ENCODE measurements at regions not wholly inside any gene's neighbourhood (a gene's known extent, or its start where the extent isn't known, plus 50 kb on each side); places are given as distances from the start of the nearest gene placed in this dataset.

DNA sequence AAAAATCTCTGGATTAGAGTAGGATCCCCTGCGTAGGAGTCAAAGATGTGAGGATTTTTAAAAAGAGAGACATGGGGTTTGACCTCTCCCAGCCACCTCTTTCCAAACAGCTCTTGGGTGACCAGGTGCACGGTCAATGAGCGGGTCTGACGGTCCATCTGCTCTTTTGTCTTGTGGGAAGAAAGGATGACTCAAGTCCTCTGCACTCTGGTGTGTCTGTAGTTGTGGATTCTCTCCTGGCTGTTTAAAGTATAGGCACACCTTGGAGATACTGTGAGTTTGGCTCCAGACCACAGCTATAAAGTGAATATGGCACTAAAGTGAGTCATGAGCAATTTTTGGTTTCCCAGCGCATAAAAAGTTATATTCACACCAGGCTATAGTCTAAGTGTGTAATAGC, 209.8 kb downstream of the BMP7 start:
- intact Hi-C loops (cut with DNase I): no loop called here
- WGBS, 2 donors: 86 to 90% methylated on average over 5 of the region's 5 CpGs
- Histone ChIP-seq H3K36me3 (no peaks in the 10 kb centered on the region), H3K27me3 (peaks cover 0 to 40% (median 28%) of the 10 kb centered on the region in 7 donors), H3K9me3 (peaks cover 0 to 7% (median 0%) of the 10 kb centered on the region in 11 donors), H3K4me1 (no peaks in the 10 kb centered on the region), H3K27ac (no peak overlapping the region), H3K4me3 (no peak overlapping the region)
- ATAC-seq: no peak
- TF ChIP-seq, protein P1, sequence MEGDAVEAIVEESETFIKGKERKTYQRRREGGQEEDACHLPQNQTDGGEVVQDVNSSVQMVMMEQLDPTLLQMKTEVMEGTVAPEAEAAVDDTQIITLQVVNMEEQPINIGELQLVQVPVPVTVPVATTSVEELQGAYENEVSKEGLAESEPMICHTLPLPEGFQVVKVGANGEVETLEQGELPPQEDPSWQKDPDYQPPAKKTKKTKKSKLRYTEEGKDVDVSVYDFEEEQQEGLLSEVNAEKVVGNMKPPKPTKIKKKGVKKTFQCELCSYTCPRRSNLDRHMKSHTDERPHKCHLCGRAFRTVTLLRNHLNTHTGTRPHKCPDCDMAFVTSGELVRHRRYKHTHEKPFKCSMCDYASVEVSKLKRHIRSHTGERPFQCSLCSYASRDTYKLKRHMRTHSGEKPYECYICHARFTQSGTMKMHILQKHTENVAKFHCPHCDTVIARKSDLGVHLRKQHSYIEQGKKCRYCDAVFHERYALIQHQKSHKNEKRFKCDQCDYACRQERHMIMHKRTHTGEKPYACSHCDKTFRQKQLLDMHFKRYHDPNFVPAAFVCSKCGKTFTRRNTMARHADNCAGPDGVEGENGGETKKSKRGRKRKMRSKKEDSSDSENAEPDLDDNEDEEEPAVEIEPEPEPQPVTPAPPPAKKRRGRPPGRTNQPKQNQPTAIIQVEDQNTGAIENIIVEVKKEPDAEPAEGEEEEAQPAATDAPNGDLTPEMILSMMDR (IDR thresholded peaks at IDR 0.05): no peak
- no peak for DNase-seq

DNA sequence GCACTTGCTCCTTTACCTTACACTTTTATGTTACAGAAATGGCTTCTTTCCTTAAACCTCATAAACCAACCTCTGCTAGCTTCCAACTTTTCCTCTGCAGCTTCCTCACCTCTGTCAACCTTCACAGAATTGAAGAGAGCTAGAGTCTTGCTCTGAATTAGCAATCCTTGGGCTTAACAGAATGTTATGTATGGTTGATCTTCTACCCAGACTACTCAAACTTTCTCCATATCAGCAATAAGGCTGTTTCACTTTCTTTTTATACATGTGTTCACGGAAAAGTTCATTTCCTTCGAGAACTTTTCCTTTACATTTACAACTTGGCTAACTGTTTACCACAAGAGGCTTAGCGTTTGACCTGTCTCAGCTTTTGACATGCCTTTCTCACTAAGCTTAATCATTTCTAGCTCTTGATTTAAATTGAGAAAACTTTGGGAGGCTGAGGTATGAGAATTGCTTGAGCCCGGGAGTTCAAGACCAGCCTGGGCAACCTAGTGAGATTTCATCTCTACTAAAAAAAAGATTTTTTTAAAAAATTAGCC, 207.3 kb downstream of the BMP7 start:
- intact Hi-C loops (cut with DNase I): no loop called here
- H3K36me3 ChIP-seq: no peaks in the 10 kb centered on the region
- no peaks in the 10 kb centered on the region for H3K9me3 ChIP-seq
- no peak for DNase-seq
- H3K4me1 ChIP-seq: no peaks in the 10 kb centered on the region
- 79 to 80% methylated on average over 4 of the region's 4 CpGs for WGBS, 2 donors
- H3K4me3 ChIP-seq: no peak overlapping the region
- peaks cover 0 to 52% (median 34%) of the 10 kb centered on the region in 7 donors for H3K27me3 ChIP-seq
- no peak overlapping the region for H3K27ac ChIP-seq
- TF ChIP-seq, protein P1 (IDR thresholded peaks at IDR 0.05): no peak
- ATAC-seq: no peak

DNA sequence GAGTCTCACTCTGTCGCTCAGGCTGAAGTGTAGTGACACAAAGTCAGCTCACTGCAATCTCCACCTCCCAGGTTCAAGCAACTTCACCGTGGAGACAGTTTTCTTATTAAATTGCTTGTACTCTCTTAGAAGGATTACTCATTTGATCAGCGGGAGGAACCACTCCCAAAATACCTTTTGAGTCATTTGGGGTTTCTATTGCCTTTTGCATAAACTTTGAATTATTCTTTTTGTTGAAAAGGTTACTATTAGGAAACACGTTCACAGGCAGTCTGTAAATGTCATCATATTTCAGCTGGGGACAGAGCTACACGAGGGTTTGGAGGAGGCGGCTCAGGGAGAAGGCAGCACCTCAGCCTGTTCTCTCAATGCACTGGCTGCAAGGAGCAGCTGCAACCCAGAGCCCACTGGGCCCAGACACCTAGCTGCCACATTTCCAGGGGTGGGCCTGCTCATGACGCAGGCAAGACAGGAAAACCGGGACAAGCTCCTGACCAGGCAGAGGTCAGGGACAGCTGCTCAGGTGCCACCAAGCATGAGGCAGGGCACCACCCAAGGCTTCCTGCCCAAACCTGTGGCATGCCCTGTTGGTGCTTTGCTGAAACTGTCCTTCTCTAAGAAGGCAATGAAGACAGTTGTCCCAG, 205.9 kb downstream of the BMP7 start:
- Histone ChIP-seq H3K27me3 (peaks cover 0 to 52% (median 44%) of the 10 kb centered on the region in 7 donors), H3K36me3 (no peaks in the 10 kb centered on the region), H3K9me3 (no peaks in the 10 kb centered on the region), H3K27ac (no peak overlapping the region), H3K4me3 (no peak overlapping the region), H3K4me1 (no peaks in the 10 kb centered on the region)
- ATAC-seq (no peak), DNase-seq (no peak)
- 69 to 70% methylated on average over 8 of the region's 8 CpGs for WGBS, 2 donors
- TF ChIP-seq, protein P1 (IDR thresholded peaks at IDR 0.05): no peak
- intact Hi-C loops (cut with DNase I): no loop called here

DNA sequence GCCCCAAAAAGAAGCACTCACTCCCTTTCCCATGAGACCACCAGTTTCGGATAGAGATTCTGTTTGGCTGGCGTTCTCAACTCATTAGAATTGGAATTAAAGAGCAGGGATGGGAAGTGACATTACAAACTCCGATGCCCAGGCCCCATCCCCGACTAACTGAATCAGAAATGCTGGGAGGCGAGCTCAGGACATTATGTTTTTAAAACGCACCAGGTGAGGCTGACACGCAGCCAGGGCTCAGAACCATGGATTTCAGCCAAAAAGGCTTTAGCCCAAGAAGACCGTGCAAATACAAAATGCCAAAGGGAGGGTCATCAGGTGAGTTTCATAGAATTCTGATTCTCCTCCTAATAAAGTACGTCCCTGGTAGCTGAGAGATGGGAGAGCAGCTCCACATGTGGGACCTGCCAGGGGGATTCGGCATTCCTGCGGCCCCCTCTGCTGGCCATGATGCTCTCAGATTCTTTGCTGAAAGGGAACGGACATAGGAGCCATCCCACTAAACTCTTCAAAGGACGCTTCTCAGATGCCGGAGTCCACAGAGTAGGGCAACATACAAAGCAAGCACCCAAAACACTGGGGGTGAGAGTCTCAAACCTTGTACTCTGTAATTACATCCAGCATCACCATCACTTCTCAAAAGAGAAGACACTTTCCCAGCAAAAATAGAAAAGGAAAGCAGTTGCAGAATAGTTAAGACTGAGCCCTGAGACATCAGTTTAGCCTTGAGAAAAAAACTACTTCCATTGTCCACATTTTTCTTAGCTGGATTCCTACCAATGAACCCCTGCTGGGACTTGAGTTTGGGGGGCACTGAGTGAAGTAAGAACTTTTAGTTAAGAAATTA, 205.2 kb downstream of the BMP7 start:
- Histone ChIP-seq H3K4me3 (no peak overlapping the region), H3K36me3 (no peaks in the 10 kb centered on the region), H3K27me3 (peaks cover 0 to 54% (median 45%) of the 10 kb centered on the region in 7 donors), H3K4me1 (no peaks in the 10 kb centered on the region), H3K27ac (no peak overlapping the region), H3K9me3 (no peaks in the 10 kb centered on the region)
- DNase-seq: no peak
- TF ChIP-seq, protein P1 (IDR thresholded peaks at IDR 0.05): peak in 3 of 9 donors; percentile 12 to 24 (median 19)
- intact Hi-C loops (cut with DNase I): no loop called here
- no peak for ATAC-seq
- WGBS, 2 donors: 40 to 43% methylated on average over 14 of the region's 14 CpGs
